ENCODE measurements at regions not wholly inside any gene's neighbourhood (a gene's known extent, or its start where the extent isn't known, plus 50 kb on each side); places are given as distances from the start of the nearest gene placed in this dataset.

GRCh38 chr7:19239951-19240350, 94.7 kb upstream of the FERD3L start:
- Mint-ChIP-seq H3K4me1 (ENCODE audit: insufficient read depth, unreplicated experiment) (peaks cover 6% of the 10 kb centered on the region), H3K27me3 (ENCODE audit: insufficient read depth, unreplicated experiment) (no peaks in the 10 kb centered on the region), H3K4me3 (ENCODE audit: unreplicated experiment) (no peak overlapping the region), H3K27ac (ENCODE audit: low read depth, unreplicated experiment) (no peak overlapping the region), H3K9me3 (ENCODE audit: unreplicated experiment) (peaks cover 16% of the 10 kb centered on the region), H3K36me3 (ENCODE audit: insufficient read depth, unreplicated experiment) (no peaks in the 10 kb centered on the region)
- no peak for TF ChIP-seq CTCF (IDR thresholded peaks at IDR 0.05; ENCODE audit: unreplicated experiment)
- POLR2A ChIA-PET = interaction anchor here (0.6 kb wide), 1 partner anchor 76 kb away, joined by 3 read pairs; no protein-coding TSS in a partner anchor
- intact Hi-C loops (cut with micrococcal nuclease) = no loop called here
- no TSS peak for BruUV-seq (replicated peaks)
- no peak for DNase-seq (ENCODE audit: unreplicated experiment)
- CTCF ChIA-PET = no interaction called here

- no peaks in the 10 kb centered on the region for H3K27me3 Mint-ChIP-seq (ENCODE audit: insufficient read depth, unreplicated experiment)
- DNase-seq (ENCODE audit: unreplicated experiment) = peak; percentile 4
- H3K36me3 Mint-ChIP-seq (ENCODE audit: insufficient read depth, unreplicated experiment) = no peaks in the 10 kb centered on the region
- no TSS peak for BruUV-seq (replicated peaks)
- ChIA-PET POLR2A (interaction anchor here (0.6 kb wide), 1 partner anchor 297 kb away, joined by 3 read pairs; no protein-coding TSS in a partner anchor), CTCF (interaction anchor here (0.7 kb wide), 1 partner anchor 14 kb away, joined by 3 read pairs; no protein-coding TSS in a partner anchor)
- H3K9me3 Mint-ChIP-seq (ENCODE audit: unreplicated experiment) = peaks cover 16% of the 10 kb centered on the region
- H3K4me3 Mint-ChIP-seq (ENCODE audit: unreplicated experiment) = no peak overlapping the region
- TF ChIP-seq CTCF (IDR thresholded peaks at IDR 0.05; ENCODE audit: unreplicated experiment) = no peak
- H3K27ac Mint-ChIP-seq (ENCODE audit: low read depth, unreplicated experiment) = peak overlapping the region; percentile 82
- intact Hi-C loops (cut with micrococcal nuclease) = no loop called here
- H3K4me1 Mint-ChIP-seq (ENCODE audit: insufficient read depth, unreplicated experiment) = peaks cover 6% of the 10 kb centered on the region
Observed at GRCh38 chr7:19235680-19236079, 90.5 kb upstream of the FERD3L start.

- no peak for TF ChIP-seq CTCF (IDR thresholded peaks at IDR 0.05; ENCODE audit: unreplicated experiment)
- H3K9me3 Mint-ChIP-seq (ENCODE audit: unreplicated experiment) = peaks cover 19% of the 10 kb centered on the region
Observed at GRCh38 chr7:19224951-19225350, 79.7 kb upstream of the FERD3L start.

GRCh38 chr7:19215412-19215811, 70.2 kb upstream of the FERD3L start:
- Mint-ChIP-seq H3K36me3 (ENCODE audit: insufficient read depth, unreplicated experiment) (no peaks in the 10 kb centered on the region), H3K4me3 (ENCODE audit: unreplicated experiment) (no peak overlapping the region), H3K4me1 (ENCODE audit: insufficient read depth, unreplicated experiment) (peaks cover 6% of the 10 kb centered on the region), H3K9me3 (ENCODE audit: unreplicated experiment) (no peaks in the 10 kb centered on the region), H3K27me3 (ENCODE audit: insufficient read depth, unreplicated experiment) (no peaks in the 10 kb centered on the region), H3K27ac (ENCODE audit: low read depth, unreplicated experiment) (no peak overlapping the region)
- intact Hi-C loops (cut with micrococcal nuclease) = no loop called here
- TF ChIP-seq CTCF (IDR thresholded peaks at IDR 0.05; ENCODE audit: unreplicated experiment) = no peak
- CTCF ChIA-PET = no interaction called here
- no peak for DNase-seq (ENCODE audit: unreplicated experiment)
- BruUV-seq (replicated peaks) = no TSS peak
- POLR2A ChIA-PET = interaction anchor here (1.0 kb wide), 1 partner anchor 9 kb away, joined by 3 read pairs; no protein-coding TSS in a partner anchor

More at GRCh38 chr7:19224951-19225350, 79.7 kb upstream of the FERD3L start:
- Mint-ChIP-seq H3K4me3 (ENCODE audit: unreplicated experiment) (no peak overlapping the region), H3K36me3 (ENCODE audit: insufficient read depth, unreplicated experiment) (no peaks in the 10 kb centered on the region), H3K4me1 (ENCODE audit: insufficient read depth, unreplicated experiment) (no peaks in the 10 kb centered on the region), H3K27ac (ENCODE audit: low read depth, unreplicated experiment) (no peak overlapping the region), H3K27me3 (ENCODE audit: insufficient read depth, unreplicated experiment) (no peaks in the 10 kb centered on the region)
- POLR2A ChIA-PET = interaction anchor here (0.9 kb wide), 1 partner anchor 10 kb away, joined by 3 read pairs; no protein-coding TSS in a partner anchor
- no TSS peak for BruUV-seq (replicated peaks)
- intact Hi-C loops (cut with micrococcal nuclease) = no loop called here
- DNase-seq (ENCODE audit: unreplicated experiment) = no peak
- CTCF ChIA-PET = interaction anchor here (0.6 kb wide), 1 partner anchor 425 kb away, joined by 3 read pairs; no protein-coding TSS in a partner anchor
